Osteoblast (primary cell): ENCODE measurements at regions not wholly inside any gene's neighbourhood (a gene's known extent, or its start where the extent isn't known, plus 50 kb on each side); places are given as distances from the start of the nearest gene placed in this dataset.

Source experiments
- DNase-seq: peaks from one replicate; pipeline ENCODE4 v3.0.0; 2011; ENCODE audit warnings: low spot score, mixed read lengths; ENCODE audit not compliant: insufficient read length; ENCODE audit errors: missing footprints
- H2AFZ ChIP-seq: 2 replicates; pipeline ENCODE4 v1.6.0; 2011; ENCODE audit warnings: mild to moderate bottlenecking, low read length
- H3K27ac ChIP-seq: 2 replicates; pipeline ENCODE4 v1.5.1; 2011; ENCODE audit warnings: mild to moderate bottlenecking, low read depth, low read length, moderate library complexity
- H3K27me3 ChIP-seq: 2 replicates; pipeline ENCODE4 v1.6.0; 2012; ENCODE audit warnings: mild to moderate bottlenecking, control low read depth, inconsistent platforms, low read length, moderate library complexity; ENCODE audit not compliant: insufficient read depth
- H3K36me3 ChIP-seq: 2 replicates; pipeline ENCODE4 v1.5.1; 2011; ENCODE audit warnings: mild to moderate bottlenecking, low read length, control low read depth, moderate library complexity; ENCODE audit not compliant: insufficient read depth
- H3K4me1 ChIP-seq: 2 replicates; pipeline ENCODE4 v1.5.1; 2011; ENCODE audit warnings: mild to moderate bottlenecking, low read length, control low read depth, moderate library complexity; ENCODE audit not compliant: insufficient read depth
- H3K4me2 ChIP-seq: 2 replicates; pipeline ENCODE4 v1.6.0; 2011; ENCODE audit warnings: mild to moderate bottlenecking, low read length; ENCODE audit not compliant: insufficient read depth
- H3K4me3 ChIP-seq: fragments of 200-600 bp; sonication (generic); 3 replicates; pipeline ENCODE4 v1.5.1; 2012; ENCODE audit warnings: mild to moderate bottlenecking, low read length, inconsistent platforms; ENCODE audit not compliant: insufficient read depth
- H3K79me2 ChIP-seq: 2 replicates; pipeline ENCODE4 v1.6.0; 2012; ENCODE audit warnings: mild to moderate bottlenecking, low read length, control low read depth, inconsistent platforms; ENCODE audit not compliant: insufficient read depth
- H3K9me3 ChIP-seq: 2 replicates; pipeline ENCODE4 v1.5.1; 2011; ENCODE audit warnings: low read depth, low read length, control low read depth
- H4K20me1 ChIP-seq: 2 replicates; pipeline ENCODE4 v1.6.0; 2012; ENCODE audit warnings: mild to moderate bottlenecking, low read length, control low read depth; ENCODE audit not compliant: insufficient read depth
- CTCF ChIP-seq: IDR thresholded peaks from 2 replicates; pipeline ENCODE4 v1.5.1; 2011; ENCODE audit warnings: mild to moderate bottlenecking, low read depth, low read length, moderate library complexity; ENCODE audit errors: extremely low read depth

GRCh38 chr4:175882891-175883290, 70.8 kb upstream of the GPM6A start:
- no peak overlapping the region for H3K4me3 ChIP-seq
- no peaks in the 10 kb centered on the region for H3K79me2 ChIP-seq
- DNase-seq: peak; percentile 10
- no peak overlapping the region for H3K27ac ChIP-seq
- no peak overlapping the region for H2AFZ ChIP-seq
- no peak for TF ChIP-seq CTCF
- no peaks in the 10 kb centered on the region for H4K20me1 ChIP-seq
- H3K27me3 ChIP-seq: no peaks in the 10 kb centered on the region
- H3K4me1 ChIP-seq: no peaks in the 10 kb centered on the region
- no peaks in the 10 kb centered on the region for H3K36me3 ChIP-seq
- no peaks in the 10 kb centered on the region for H3K9me3 ChIP-seq
- H3K4me2 ChIP-seq: no peak overlapping the region

DNA sequence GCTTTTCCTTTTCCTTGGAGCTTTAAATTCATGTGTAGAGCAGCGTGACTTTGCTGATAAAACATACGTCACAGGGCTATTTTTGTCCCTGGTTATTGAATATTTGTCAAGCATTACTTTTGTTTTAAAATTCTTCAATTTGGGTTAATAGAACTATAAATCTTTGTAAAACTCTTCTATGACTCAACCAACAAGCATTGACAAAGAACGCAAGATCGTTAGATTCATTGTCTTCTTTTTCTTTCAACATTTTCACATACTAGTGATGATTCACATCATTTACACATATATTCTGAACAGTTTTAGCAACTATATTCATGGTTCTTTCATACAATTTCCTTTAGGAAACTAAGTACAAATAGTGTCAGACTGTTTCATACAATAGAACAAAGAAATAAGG, 72.0 kb upstream of the GPM6A start:
- H3K4me2 ChIP-seq: no peak overlapping the region
- no peaks in the 10 kb centered on the region for H3K9me3 ChIP-seq
- H2AFZ ChIP-seq: no peak overlapping the region
- no peak overlapping the region for H3K4me3 ChIP-seq
- H3K36me3 ChIP-seq: no peaks in the 10 kb centered on the region
- no peak for TF ChIP-seq CTCF
- H3K27me3 ChIP-seq: no peaks in the 10 kb centered on the region
- DNase-seq: no peak
- no peaks in the 10 kb centered on the region for H3K4me1 ChIP-seq
- no peak overlapping the region for H3K27ac ChIP-seq
- no peaks in the 10 kb centered on the region for H4K20me1 ChIP-seq
- H3K79me2 ChIP-seq: no peaks in the 10 kb centered on the region

- Histone ChIP-seq H2AFZ (no peak overlapping the region), H3K4me1 (no peaks in the 10 kb centered on the region), H3K27ac (no peak overlapping the region), H3K36me3 (no peaks in the 10 kb centered on the region), H3K4me2 (no peak overlapping the region), H3K79me2 (no peaks in the 10 kb centered on the region), H3K4me3 (no peak overlapping the region), H3K9me3 (no peaks in the 10 kb centered on the region), H4K20me1 (no peaks in the 10 kb centered on the region), H3K27me3 (no peaks in the 10 kb centered on the region)
- TF ChIP-seq CTCF: no peak
- DNase-seq: no peak
Observed at GRCh38 chr4:175891231-175891630, 79.2 kb upstream of the GPM6A start.

- Histone ChIP-seq H2AFZ (no peak overlapping the region), H3K36me3 (no peaks in the 10 kb centered on the region), H4K20me1 (no peaks in the 10 kb centered on the region), H3K9me3 (no peaks in the 10 kb centered on the region), H3K27ac (no peak overlapping the region), H3K4me1 (no peaks in the 10 kb centered on the region), H3K79me2 (no peaks in the 10 kb centered on the region), H3K4me3 (no peak overlapping the region), H3K4me2 (no peak overlapping the region), H3K27me3 (no peaks in the 10 kb centered on the region)
- TF ChIP-seq CTCF: peak; percentile 24
- DNase-seq: peak; percentile 1
Observed at GRCh38 chr4:175891851-175892250, 79.8 kb upstream of the GPM6A start.
